ENCODE measurements at regions not wholly inside any gene's neighbourhood (a gene's known extent, or its start where the extent isn't known, plus 50 kb on each side); places are given as distances from the start of the nearest gene placed in this dataset.

GRCh38 chr3:189494632-189495031 is 136.6 kb upstream of the TP63 start:
- no peak overlapping the region for H3K4me3 ChIP-seq (ENCODE audit: low read length)
- H3K79me2 ChIP-seq (replicated peaks; ENCODE audit: insufficient read depth, low read length), result no peaks in the 10 kb centered on the region
- TF ChIP-seq RAD21 (conservative IDR thresholded peaks at IDR 0.05) (no peak), EZH2 (IDR thresholded peaks at IDR 0.05; ENCODE audit: borderline replicate concordance, insufficient read depth, low read length, poor library complexity, severe bottlenecking) (no peak), MXI1 (conservative IDR thresholded peaks at IDR 0.05; ENCODE audit: poor library complexity, severe bottlenecking) (no peak), TAF1 (IDR thresholded peaks at IDR 0.05; ENCODE audit: low read depth) (no peak), POLR2AphosphoS5 (IDR thresholded peaks at IDR 0.05) (no peak), CTCF (IDR thresholded peaks at IDR 0.05; ENCODE audit: poor library complexity, severe bottlenecking) (no peak), REST (IDR thresholded peaks at IDR 0.05; ENCODE audit: borderline replicate concordance) (no peak), SMC3 (conservative IDR thresholded peaks at IDR 0.05; ENCODE audit: poor library complexity) (no peak), EP300 (conservative IDR thresholded peaks at IDR 0.05; ENCODE audit: poor library complexity, severe bottlenecking) (no peak)
- no peaks in the 10 kb centered on the region for H3F3A ChIP-seq (ENCODE audit: insufficient read depth, low read length, poor library complexity, severe bottlenecking)
- H4K20me1 ChIP-seq (ENCODE audit: insufficient read depth), result no peaks in the 10 kb centered on the region
- no peak overlapping the region for H3K9ac ChIP-seq (ENCODE audit: low read length)
- no peaks in the 10 kb centered on the region for H3K27me3 ChIP-seq (ENCODE audit: insufficient read depth, low read depth, low read length)
- H3K9me2 ChIP-seq (ENCODE audit: insufficient read depth, low read length), result no peaks in the 10 kb centered on the region
- H2AFZ ChIP-seq (ENCODE audit: low read depth, low read length), result no peak overlapping the region
- no peaks in the 10 kb centered on the region for H3K36me3 ChIP-seq (ENCODE audit: insufficient read depth, low read length)
- H3K4me2 ChIP-seq (ENCODE audit: low read length), result no peak overlapping the region
- no peak overlapping the region for H3K27ac ChIP-seq (ENCODE audit: low read length)
- H3K9me3 ChIP-seq (ENCODE audit: low read length), result no peaks in the 10 kb centered on the region

DNA sequence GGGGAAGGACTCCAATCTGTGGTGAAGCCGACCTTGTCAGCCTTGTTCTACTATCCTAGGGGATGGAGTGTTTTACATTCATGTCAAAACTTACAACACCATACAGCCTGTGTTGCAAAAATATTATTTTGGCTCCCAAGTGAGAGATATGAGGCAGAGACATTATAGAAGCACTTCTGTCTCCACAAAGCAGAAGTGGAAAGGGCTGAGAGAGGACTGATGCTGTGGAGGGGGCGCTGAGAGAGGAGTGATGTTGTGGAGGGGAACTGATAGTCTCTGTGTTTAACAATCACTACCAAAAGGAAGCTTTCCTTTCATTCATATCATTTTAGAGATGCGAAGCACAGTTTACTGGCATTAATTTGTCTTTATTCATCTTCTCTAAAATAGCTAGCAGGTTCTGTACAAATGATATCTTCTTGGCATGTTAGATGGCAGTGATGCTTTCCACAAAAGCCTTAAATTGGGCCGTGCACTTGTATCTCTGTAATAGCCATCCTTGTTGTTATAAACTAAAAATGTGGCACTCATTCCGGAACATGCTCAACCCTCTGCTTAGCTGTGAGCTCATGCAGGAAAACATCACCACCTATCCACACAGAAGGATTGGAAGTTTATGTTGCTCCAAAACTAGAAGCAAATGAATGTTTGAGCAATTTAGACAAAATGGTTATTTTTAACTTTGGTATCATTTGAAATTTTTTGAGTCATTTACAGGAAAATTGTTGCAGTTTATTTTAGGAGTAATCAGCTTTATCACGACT is 134.6 kb upstream of the TP63 start:
- Histone ChIP-seq H3K27me3 (ENCODE audit: insufficient read depth, low read depth, low read length) (no peaks in the 10 kb centered on the region), H3K9ac (ENCODE audit: low read length) (no peak overlapping the region), H3K27ac (ENCODE audit: low read length) (no peak overlapping the region), H2AFZ (ENCODE audit: low read depth, low read length) (no peak overlapping the region), H3F3A (ENCODE audit: insufficient read depth, low read length, poor library complexity, severe bottlenecking) (no peaks in the 10 kb centered on the region), H3K9me2 (ENCODE audit: insufficient read depth, low read length) (no peaks in the 10 kb centered on the region), H3K79me2 (replicated peaks; ENCODE audit: insufficient read depth, low read length) (no peaks in the 10 kb centered on the region), H3K36me3 (ENCODE audit: insufficient read depth, low read length) (no peaks in the 10 kb centered on the region), H4K20me1 (ENCODE audit: insufficient read depth) (no peaks in the 10 kb centered on the region), H3K4me2 (ENCODE audit: low read length) (no peak overlapping the region), H3K9me3 (ENCODE audit: low read length) (no peaks in the 10 kb centered on the region), H3K4me3 (ENCODE audit: low read length) (no peak overlapping the region)
- TF ChIP-seq CTCF (IDR thresholded peaks at IDR 0.05; ENCODE audit: poor library complexity, severe bottlenecking) (no peak), EZH2 (IDR thresholded peaks at IDR 0.05; ENCODE audit: borderline replicate concordance, insufficient read depth, low read length, poor library complexity, severe bottlenecking) (no peak), SMC3 (conservative IDR thresholded peaks at IDR 0.05; ENCODE audit: poor library complexity) (no peak), EP300 (conservative IDR thresholded peaks at IDR 0.05; ENCODE audit: poor library complexity, severe bottlenecking) (no peak), POLR2AphosphoS5 (IDR thresholded peaks at IDR 0.05) (no peak), REST (IDR thresholded peaks at IDR 0.05; ENCODE audit: borderline replicate concordance) (no peak), RAD21 (conservative IDR thresholded peaks at IDR 0.05) (no peak), MXI1 (conservative IDR thresholded peaks at IDR 0.05; ENCODE audit: poor library complexity, severe bottlenecking) (no peak), TAF1 (IDR thresholded peaks at IDR 0.05; ENCODE audit: low read depth) (no peak)
